Stimulated activated CD8-positive, alpha-beta memory T cell treated with anti-CD3 and anti-CD28 coated beads, Interleukin-2, amount 100 ng/mL, for 48 hours (primary cell): ENCODE measurements at regions not wholly inside any gene's neighbourhood (a gene's known extent, or its start where the extent isn't known, plus 50 kb on each side); places are given as distances from the start of the nearest gene placed in this dataset.
"Not testable (repeated sequence)": the region's sequence is repeated elsewhere in the genome, so short reads cannot be mapped to it uniquely, and the experiment has no call there.

Experiments
- DNase-seq, 2 donors: peaks; one replicate each; pipeline ENCODE4 v3.0.0-alpha.2; 2020; ENCODE audit warnings: low read depth in 2 of 2

- DNase-seq = no peak
These were observed 53.8 kb downstream of the COX7C start for GRCh38 chr5:86671536-86671935.

GRCh38 chr5:86674069-86674468 is 56.3 kb downstream of the COX7C start:
- no peak for DNase-seq

GRCh38 chr5:86675311-86675710 is 57.6 kb downstream of the COX7C start:
- no peak for DNase-seq

GRCh38 chr5:86679529-86679928 is 61.8 kb downstream of the COX7C start:
- no peak for DNase-seq

GRCh38 chr5:86679949-86680348 is 62.2 kb downstream of the COX7C start:
- DNase-seq = no peak

- DNase-seq = no peak
These were observed 66.5 kb downstream of the COX7C start for GRCh38 chr5:86684222-86684621.

- DNase-seq = no peak
These were observed 68.3 kb downstream of the COX7C start for GRCh38 chr5:86686046-86686445.

- DNase-seq = no peak
These were observed 70.7 kb downstream of the COX7C start for GRCh38 chr5:86688406-86688805.

- no peak for DNase-seq
These were observed 71.5 kb downstream of the COX7C start for GRCh38 chr5:86689103-86689729.

- DNase-seq = no peak
These were observed 91.6 kb downstream of the COX7C start for GRCh38 chr5:86709157-86709881.

GRCh38 chr5:86716121-86716520 is 98.4 kb downstream of the COX7C start:
- no peak for DNase-seq

GRCh38 chr5:86731319-86732117 is 113.8 kb downstream of the COX7C start:
- DNase-seq = not testable (repeated sequence)

- DNase-seq = no peak
These were observed 117.6 kb downstream of the COX7C start for GRCh38 chr5:86735370-86735769.

GRCh38 chr5:86737579-86737978 is 119.8 kb downstream of the COX7C start:
- no peak for DNase-seq

GRCh38 chr5:86748538-86749105 is 130.9 kb downstream of the COX7C start:
- DNase-seq = no peak

GRCh38 chr5:86749841-86750240 is 132.1 kb downstream of the COX7C start:
- no peak for DNase-seq

GRCh38 chr5:86756839-86757238 is 139.1 kb downstream of the COX7C start:
- DNase-seq = no peak

- DNase-seq = no peak
These were observed 140.1 kb downstream of the COX7C start for GRCh38 chr5:86757824-86758223.

- no peak for DNase-seq
These were observed 142.9 kb downstream of the COX7C start for GRCh38 chr5:86760661-86761060.

GRCh38 chr5:86763929-86764328 is 146.2 kb downstream of the COX7C start:
- DNase-seq = no peak

GRCh38 chr5:86765778-86766502 is 148.2 kb downstream of the COX7C start:
- DNase-seq = no peak

GRCh38 chr5:86768699-86769202 is 151.0 kb downstream of the COX7C start:
- DNase-seq = no peak
